ENCODE measurements at regions not wholly inside any gene's neighbourhood (a gene's known extent, or its start where the extent isn't known, plus 50 kb on each side); places are given as distances from the start of the nearest gene placed in this dataset.

DNA sequence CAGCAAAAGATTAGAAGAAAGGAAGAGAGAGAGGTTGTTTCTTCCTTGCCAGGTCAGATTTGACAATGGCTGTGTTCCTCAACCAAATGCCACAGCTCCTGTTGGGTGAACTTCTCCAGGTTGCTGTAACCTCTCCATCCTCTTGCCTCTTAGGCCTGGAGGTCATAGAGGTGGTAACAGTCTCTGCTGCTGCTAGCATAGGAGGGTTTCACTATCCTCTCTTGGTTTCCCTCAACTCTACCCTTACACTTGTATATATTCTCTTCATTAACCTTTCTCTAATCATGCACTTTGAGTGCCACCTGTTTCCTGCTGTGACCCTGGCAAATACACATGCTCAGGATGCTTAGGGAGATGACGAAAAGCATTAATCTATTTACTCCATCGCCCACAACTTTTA lies 67.7 kb upstream of the HIF1A start:
- DNase-seq: no peak

DNA sequence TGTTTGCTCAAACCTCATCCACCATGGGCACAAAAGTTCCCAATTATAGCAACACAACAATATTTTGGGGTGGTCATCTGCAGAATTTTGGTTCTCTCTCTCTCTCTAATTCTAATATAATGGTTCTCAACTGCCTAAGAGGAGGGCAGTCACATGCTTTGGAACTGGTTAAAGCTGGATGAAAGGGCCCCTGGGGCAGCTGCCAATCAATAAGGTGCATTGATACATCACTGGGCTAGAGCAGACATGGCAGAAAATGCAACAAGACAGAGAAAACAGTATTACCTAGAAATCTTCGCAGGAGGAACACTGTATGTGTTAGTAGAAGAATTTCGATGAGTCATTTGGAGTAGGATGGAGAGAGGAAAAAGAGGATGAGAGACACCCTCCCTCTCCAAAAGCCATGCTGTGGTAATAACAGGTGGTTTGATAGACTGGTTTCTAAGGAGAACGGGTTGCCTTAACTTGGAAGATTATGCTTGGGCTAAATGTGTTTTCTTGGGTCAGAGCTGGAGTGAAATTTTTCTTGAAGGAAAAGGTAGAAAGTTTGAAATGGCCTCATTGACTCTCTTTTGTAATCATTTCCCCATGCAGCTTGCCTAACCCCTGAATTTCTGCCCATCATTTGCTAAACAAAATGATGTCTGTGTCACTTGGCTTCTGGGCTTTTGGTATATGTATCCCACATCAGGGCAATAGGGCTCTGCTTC lies 67.1 kb upstream of the HIF1A start:
- no peak for DNase-seq

DNA sequence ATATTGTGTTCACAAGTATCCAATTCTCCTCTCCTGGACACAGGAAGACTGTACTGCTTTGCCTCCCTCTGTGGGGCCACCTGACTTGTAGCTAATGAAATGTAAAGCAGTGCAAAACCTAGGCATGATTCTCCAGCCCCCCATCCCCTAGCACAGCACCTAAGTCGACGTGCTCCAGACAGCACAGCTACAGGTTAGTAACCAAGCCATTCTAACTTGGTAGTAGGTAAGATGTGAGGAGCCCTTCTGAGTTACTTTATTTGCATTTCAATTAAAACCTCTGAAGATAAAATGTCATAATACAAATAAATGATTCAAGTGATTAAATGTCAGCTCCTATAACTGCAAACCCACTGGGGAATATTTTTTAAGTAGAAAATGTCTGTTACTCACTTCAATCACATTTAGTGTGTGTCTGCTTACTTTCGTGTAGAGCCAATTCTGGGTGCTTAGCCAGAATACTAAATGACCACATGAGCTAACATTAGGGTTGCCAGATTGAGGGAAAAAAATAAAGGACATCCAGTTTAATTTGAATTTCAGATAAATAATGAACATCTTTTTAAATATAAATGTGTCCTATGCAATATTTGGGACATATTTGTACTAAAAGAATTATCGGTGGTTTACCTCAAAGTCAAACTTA lies 64.8 kb upstream of the HIF1A start:
- DNase-seq: no peak

DNA sequence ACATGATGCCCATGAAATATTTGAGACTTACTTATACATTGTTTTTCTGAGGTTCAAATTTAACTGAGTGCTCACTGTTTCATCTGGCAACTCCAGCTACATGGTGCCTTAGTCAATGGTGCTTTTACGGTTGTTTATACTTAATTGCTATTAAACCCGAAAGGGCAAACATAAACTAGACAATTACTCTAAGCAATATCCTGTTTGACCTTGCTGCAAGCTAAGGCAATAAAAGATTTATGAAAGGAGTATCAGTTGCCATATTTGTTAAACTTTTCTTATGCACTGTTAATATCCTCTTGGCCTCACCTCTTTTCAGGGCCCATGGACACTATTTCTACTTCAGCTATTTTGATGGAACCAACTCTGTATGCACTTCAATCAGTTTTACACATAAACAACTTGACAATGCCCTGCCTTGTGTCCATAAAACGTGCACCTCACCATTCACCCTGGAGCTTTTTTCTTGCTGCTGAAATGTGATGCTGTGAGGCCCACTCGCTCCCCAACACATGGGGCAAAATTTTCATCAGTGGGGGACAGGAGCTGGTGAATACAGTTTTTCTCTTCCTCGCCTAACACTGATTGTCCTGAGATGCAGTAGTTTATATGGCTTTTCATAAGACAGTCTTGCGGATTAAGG lies 64.1 kb upstream of the HIF1A start:
- no peak for DNase-seq

DNA sequence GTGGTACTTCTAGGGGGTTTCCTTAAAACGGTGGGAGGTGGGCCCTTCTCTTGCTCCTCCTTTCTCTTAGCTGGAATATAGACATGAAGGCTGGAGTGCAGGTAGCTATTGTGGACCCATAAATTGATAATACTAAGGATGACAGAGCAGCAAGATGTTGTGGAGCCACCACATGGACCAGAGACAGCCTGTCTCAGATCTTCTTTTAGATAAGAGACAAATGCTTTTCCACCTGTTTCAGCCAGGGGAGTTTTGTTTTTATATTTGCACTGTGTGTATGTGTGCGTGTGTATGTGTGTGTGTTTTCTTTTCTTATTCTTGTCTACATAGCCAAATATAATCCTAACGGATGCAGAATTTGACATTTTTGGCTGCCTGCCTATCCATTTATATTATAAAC lies 62.9 kb upstream of the HIF1A start:
- DNase-seq: no peak

DNA sequence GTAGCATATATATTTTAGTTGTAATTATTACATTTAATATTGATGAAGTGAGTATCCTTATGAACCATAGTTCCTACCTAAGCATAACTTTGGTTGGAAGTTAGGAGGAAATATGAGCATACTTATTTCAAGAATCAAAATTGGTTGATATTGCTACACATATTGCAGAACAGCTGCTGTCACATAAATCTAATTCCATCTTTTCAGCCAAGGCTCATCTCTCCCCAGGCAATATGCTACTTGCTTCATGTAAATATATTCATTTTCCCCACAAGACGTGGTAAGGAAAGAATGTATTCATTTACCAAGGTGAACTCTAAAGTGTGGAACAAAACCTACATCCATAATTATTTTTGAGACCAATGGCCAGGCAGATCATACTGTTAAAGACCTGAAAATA lies 62.5 kb upstream of the HIF1A start:
- DNase-seq: no peak

DNA sequence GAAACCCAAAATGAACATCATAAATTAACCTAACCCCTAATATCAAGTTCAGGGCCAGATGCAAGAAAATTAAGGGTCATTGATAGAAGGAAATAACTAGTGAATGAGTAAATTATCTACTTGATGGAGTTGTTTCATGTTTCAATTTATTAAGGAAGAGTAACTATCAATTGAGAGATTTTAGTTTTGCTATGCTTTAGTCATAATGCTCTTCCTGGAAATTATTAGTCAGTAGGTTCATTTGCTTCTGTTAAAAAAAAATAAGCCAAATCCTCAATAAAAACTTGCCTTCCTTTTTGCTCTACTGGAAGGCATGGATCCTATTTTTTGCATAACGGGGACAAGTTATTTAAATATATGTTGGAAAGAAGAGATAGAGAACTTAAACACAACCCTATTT lies 59.0 kb upstream of the HIF1A start:
- DNase-seq: no peak

DNA sequence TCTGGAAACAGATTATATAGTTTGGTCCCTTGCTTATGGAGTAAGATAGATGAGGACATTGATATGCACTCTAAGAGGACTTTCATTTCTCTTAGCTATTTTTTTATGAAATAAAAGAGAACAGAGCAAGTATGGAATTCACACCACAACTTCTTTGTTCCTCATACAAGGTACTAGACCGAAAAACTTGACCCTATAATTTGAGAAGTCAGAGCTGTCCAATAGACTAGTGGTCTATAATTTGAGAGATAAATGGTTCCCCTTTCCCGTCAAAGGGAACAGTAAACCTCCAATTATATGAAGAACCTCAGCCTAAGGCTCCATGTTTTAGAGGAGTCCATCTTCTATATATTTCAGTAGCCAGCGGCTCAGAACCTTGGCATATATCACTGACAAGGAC lies 58.5 kb upstream of the HIF1A start:
- DNase-seq: no peak

DNA sequence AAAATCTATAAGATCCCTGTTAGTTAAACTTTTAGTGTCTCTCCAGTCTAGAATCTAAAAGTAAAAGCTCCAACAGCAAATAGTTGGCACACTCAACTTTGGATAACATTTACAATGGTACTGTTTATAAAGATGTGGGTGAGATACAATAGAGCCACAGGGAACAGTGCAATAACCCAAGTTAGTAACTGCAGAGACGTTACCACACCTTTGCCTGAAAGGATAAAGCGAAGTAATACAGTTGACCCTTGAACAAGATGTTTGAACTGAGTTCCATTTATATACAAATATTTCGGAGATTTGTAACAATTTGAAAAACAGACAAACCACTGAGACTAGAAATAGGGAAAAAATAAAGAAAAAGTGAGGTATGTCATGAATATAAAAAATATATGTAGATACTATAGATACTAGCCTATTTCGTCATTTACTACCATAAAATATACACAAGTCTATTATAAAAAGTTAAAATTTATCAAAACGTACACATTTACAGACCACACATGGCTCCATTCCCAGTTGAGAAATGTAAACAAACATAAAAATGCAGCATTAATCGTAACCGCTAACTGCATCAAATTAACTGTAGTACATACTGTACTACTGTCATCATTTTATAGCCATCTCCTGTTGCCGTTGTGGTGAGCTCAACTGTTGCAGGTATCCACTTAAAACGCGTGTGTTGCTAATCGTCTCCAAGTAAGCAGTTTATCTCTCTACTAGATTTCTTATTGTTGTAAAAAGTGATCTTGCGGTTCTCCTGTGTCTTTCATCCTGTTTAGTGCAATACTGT lies 56.5 kb upstream of the HIF1A start:
- no peak for DNase-seq

DNA sequence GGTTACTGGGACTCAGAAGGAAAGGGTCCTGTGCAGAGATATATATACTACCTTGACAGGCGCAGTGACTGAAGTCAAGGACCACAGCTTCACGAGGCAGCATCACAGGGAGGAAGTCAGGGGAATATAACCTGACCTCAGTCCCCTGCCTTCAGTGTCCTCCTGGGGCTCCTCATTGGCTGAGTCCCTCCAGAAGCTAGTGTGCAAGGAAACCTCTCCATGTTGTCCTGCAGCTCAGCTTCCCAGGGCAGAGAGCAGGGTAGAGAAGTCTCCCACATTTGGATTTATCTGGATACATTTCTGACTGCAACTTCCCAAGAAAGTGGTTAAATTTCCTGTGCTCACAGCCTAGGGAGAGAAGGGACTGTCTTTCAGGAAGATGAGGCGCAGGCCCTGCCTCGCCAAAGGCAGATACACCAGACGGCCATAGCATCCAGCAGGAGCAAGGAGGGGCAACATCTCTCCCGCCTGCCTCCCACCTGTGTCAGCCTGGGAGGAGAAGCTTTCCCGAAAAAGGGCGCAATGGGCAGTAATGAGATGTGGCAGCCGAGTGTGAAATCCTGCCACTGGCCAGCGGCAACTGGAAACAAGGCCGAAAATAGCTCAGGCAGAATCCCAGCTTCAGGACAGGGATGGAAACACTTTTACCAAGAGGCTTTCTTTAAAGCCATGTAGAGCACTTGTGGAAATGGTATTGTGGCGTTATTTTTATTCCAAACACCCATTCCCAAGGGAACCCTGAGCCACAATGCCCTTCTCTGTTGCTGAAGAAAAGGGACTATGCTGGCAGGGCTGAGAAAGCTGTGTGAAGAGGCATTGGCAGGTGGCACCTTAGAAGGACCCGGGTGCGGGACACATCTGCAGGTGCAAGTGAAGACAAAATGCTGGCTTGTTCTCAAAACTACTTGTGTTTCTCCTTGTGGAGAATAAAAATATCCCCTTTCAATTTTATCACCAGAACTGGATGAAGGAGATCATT lies 54.9 kb upstream of the HIF1A start:
- DNase-seq: peak; percentile 68 to 72

DNA sequence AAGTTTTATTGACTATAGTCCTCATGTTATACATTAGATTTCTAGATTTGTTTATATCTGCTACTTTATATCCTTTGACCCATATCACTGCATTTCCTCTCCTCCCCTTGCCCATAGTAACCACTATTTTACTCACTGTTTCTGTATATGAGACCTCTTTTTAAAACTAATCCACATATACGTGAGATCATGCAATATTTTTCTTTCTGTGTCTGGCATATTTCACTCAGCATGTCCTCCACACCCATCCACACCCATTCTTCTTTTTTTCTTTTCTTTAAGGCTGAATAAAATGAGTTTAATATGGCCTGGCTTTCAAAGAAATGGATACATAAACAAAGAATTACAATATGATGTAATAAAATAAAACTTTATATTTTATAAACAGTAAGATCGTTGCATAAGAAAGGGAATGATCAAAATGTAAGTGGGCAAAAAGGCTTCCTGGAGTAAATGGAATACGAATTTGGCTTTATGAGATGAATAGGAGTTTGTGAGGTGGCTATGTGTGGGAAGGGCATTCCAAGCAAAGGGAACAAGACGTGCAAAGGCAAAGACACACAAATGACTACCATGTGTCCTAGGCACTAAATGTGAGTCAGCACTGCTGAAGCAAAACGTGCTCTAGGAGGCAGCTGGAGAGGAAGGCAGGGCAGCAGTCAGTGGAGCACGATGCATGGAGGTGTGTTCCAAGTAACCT lies 53.2 kb upstream of the HIF1A start:
- no peak for DNase-seq

DNA sequence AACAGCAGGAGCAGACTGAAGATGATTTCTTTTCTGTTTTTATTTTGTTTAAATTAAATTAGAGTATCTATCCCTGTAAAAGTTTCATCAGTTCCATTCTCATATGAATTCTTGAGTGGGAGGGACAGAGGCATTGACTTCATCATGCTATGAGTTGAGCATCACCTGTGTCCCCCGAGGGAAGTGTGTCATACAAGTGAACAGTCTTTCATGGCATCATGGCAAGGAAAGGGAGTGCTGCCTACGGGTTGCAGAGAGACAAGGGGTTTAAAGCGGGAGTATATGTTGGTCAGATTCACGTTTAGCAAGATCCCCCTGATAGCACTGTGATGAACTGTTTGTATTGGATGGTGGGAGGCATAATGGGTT lies 52.7 kb upstream of the HIF1A start:
- no peak for DNase-seq

DNA sequence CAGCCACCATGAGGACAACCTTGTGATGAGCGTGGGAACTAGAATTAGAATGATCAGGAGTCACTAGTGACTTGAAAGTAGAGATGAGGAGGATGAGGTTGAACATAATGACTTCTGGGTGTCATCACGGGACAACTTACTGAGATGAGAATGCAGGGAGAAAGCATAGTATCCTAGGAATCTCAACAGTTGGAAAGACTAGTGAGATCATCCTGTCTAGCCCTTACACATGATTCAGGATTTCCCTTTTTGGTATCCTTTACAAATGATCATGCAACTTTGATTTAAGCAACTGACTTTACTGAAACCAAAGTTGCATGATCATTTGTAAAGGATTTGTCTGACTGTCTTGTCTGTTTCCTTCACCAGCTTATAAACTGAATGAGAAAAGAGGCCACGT lies 51.8 kb upstream of the HIF1A start:
- no peak for DNase-seq

DNA sequence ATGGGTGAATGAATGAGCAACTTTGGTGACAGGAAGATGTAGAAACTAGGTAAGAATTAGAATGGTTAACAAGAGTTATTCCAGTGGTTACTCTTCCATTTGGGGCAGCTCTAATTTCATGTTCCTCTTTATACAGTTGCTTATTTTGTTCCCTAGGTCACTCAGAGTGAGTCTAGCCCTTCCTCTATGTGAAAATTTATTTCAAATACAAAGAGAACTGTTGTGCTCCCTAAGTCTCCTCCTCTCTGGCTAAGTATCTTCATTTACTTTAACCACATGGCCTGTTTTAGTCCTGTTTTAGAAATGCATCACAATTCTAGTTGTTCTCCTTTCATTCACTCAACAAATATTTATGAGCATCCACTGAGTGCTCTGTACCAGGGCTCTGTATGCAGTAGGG lies 51.1 kb upstream of the HIF1A start:
- DNase-seq: no peak

DNA sequence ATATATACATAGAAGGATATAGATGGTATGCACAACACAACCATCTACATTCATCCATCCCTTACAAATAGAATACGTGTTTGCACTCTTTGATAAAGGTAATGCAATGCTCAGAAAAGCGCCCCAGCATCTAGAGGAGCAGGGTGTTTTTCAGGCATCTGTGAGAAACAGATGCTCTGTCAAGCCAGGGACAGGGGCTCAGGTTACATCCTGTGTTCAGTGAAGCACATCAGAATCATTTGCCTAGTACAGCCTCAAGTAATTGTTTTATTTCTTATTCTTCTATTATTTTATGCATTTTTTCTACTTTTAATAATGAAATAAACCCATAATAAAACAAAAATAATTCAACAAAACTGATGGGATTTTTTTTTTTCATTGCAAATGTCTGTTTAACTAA lies 50.5 kb upstream of the HIF1A start:
- peak; percentile 62 to 81 for DNase-seq

DNA sequence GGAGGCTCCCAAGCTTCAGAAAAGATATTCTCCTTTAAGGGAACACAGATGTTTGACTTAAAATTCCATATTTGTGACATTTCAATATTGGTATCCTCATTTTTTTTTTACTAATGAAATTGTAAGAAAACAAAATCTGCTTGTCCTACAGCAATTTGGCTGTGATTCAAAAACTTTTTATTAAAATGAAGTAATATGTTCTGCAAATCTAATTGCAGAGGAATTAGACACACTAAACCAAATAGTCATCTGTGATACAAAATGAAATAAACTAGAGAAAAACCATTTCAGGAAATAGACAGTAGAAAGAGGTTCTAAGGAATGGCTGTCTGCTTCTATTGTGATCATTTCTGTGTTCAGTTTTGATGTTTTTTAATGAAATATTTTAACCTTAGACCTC lies 50.1 kb upstream of the HIF1A start:
- no peak for DNase-seq

Measured in NCI-H187 (cell line).